Ovary (tissue), 7 donors: ENCODE measurements at regions not wholly inside any gene's neighbourhood (a gene's known extent, or its start where the extent isn't known, plus 50 kb on each side); places are given as distances from the start of the nearest gene placed in this dataset.
"Not testable (repeated sequence)": the region's sequence is repeated elsewhere in the genome, so short reads cannot be mapped to it uniquely, and the experiment has no call there.

Experiments used
- DNase-seq, 5 donors: peaks; one replicate each; pipeline ENCODE4 v3.0.0-alpha.2; 2019 to 2020
- H3K27ac ChIP-seq, 2 donors: fragments of 200-600 bp; one replicate each; pipeline versions ENCODE4 v1.5.1 to v1.8.0; 2019 to 2022
- H3K27me3 ChIP-seq: fragments of 200-600 bp; one replicate; pipeline ENCODE4 v1.8.0; 2022
- H3K36me3 ChIP-seq: fragments of 200-600 bp; sonication (generic); one replicate; pipeline ENCODE4 v1.5.1; 2019
- H3K4me1 ChIP-seq: one replicate; pipeline ENCODE4 v1.8.1; 2013; ENCODE audit warnings: mild to moderate bottlenecking, moderate library complexity; ENCODE audit not compliant: insufficient read depth
- H3K4me3 ChIP-seq: fragments of 200-600 bp; sonication (generic); one replicate; pipeline ENCODE4 v1.5.1; 2017
- H3K9me3 ChIP-seq, 2 donors: fragments of 200-600 bp in 1 of 2; sonication (generic) in 1 of 2; one replicate each; pipeline versions ENCODE4 v1.5.1 to v1.8.1; 2013 to 2019; ENCODE audit warnings: mild to moderate bottlenecking in 1 of 2, moderate library complexity in 1 of 2
- CTCF ChIP-seq, 3 donors: fragments of 450-650 bp in 2 of 3; fragments of 200-600 bp in 1 of 3; IDR thresholded peaks; one replicate each; pipeline versions ENCODE4 v1.5.1 to v1.8.0; 2016 to 2022; ENCODE audit warnings: antibody characterized with exemption in 3 of 3, mild to moderate bottlenecking in 1 of 3
- EP300 ChIP-seq: sonication (generic); formaldehyde crosslinking; IDR thresholded peaks from one replicate; pipeline ENCODE4 v1.6.1; 2017; ENCODE audit warnings: antibody characterized with exemption
- POLR2A ChIP-seq: fragments of 450-650 bp; IDR thresholded peaks from one replicate; pipeline ENCODE4 v1.6.1; 2017; ENCODE audit warnings: antibody characterized with exemption, mild to moderate bottlenecking, moderate library complexity
- WGBS, 3 donors: extraction: QIAGEN DNeasy Blood & Tissue Kit in 1 of 3; methylation state at CpG; one replicate each; pipeline versions ENCODE4 v1.1.5 to v1.1.7; 2013 to 2017; 5-methylcytosine and 5-hydroxymethylcytosine counted together
- intact Hi-C, 4 donors: fragments of 100-400 bp; cut with DNase I; formaldehyde crosslinking; loops; one replicate each; pipeline versions ENCODE4 v1.11.0 to v1.15.1; 2022 to 2023
- donor health status: DM: no; HTN: no; CAD: no; lungs with moderate emphysema.
- donor health status: DM: no; HTN: no; CAD: no.
- donor health status: Bipolar disorder and iron deficiency.
- donor health status: DM: no; HTN: no; CAD: no.
- donor health status: DM: yes; HTN: yes; CAD: no.

GRCh38 chr3:150327678-150328653, 80.1 kb upstream of the TSC22D2 start:
- Histone ChIP-seq H3K9me3 (no peaks in the 10 kb centered on the region), H3K27me3 (no peaks in the 10 kb centered on the region), H3K36me3 (no peaks in the 10 kb centered on the region), H3K4me1 (no peaks in the 10 kb centered on the region), H3K27ac (no peak overlapping the region), H3K4me3 (no peak overlapping the region)
- TF ChIP-seq EP300 (no peak), CTCF (IDR thresholded peaks at IDR 0.05) (no peak), POLR2A (no peak)
- no peak for DNase-seq
- intact Hi-C loops: no loop called here
- WGBS, 3 donors: 88 to 93% (median 89%) methylated on average over 13 of the region's 13 CpGs

GRCh38 chr3:150324788-150325187, 83.3 kb upstream of the TSC22D2 start:
- no peaks in the 10 kb centered on the region for H3K27me3 ChIP-seq
- H3K9me3 ChIP-seq: no peaks in the 10 kb centered on the region
- H3K4me3 ChIP-seq: no peak overlapping the region
- TF ChIP-seq CTCF (IDR thresholded peaks at IDR 0.05) (no peak), EP300 (no peak), POLR2A (no peak)
- 82 to 84% (median 83%) methylated on average over 4 of the region's 4 CpGs for WGBS, 3 donors
- intact Hi-C loops: no loop called here
- H3K4me1 ChIP-seq: no peaks in the 10 kb centered on the region
- H3K27ac ChIP-seq: no peak overlapping the region
- no peak for DNase-seq
- no peaks in the 10 kb centered on the region for H3K36me3 ChIP-seq

- Histone ChIP-seq H3K4me1 (no peaks in the 10 kb centered on the region), H3K36me3 (no peaks in the 10 kb centered on the region), H3K4me3 (no peak overlapping the region), H3K9me3 (no peaks in the 10 kb centered on the region), H3K27ac (no peak overlapping the region), H3K27me3 (no peaks in the 10 kb centered on the region)
- intact Hi-C loops: no loop called here
- TF ChIP-seq EP300: no peak
- DNase-seq: no peak
- 92 to 93% (median 93%) methylated on average over 3 of the region's 3 CpGs for WGBS, 3 donors
Observed at GRCh38 chr3:150324245-150324644, 83.9 kb upstream of the TSC22D2 start.

GRCh38 chr3:150323770-150324169, 84.3 kb upstream of the TSC22D2 start:
- no peak overlapping the region for H3K4me3 ChIP-seq
- no peaks in the 10 kb centered on the region for H3K36me3 ChIP-seq
- TF ChIP-seq POLR2A: no peak
- TF ChIP-seq EP300: no peak
- no peak for TF ChIP-seq CTCF (IDR thresholded peaks at IDR 0.05)
- intact Hi-C loops: no loop called here
- H3K27me3 ChIP-seq: no peaks in the 10 kb centered on the region
- 77 to 96% (median 83%) methylated on average over 1 of the region's 1 CpG for WGBS, 3 donors
- H3K4me1 ChIP-seq: no peaks in the 10 kb centered on the region
- no peak for DNase-seq
- H3K27ac ChIP-seq: no peak overlapping the region
- no peaks in the 10 kb centered on the region for H3K9me3 ChIP-seq

GRCh38 chr3:150323091-150323490, 85.0 kb upstream of the TSC22D2 start:
- H3K9me3 ChIP-seq, H3K27me3 ChIP-seq, H3K4me3 ChIP-seq, intact Hi-C loops, H3K27ac ChIP-seq, H3K4me1 ChIP-seq, DNase-seq, H3K36me3 ChIP-seq: not testable (repeated sequence)
- WGBS, 3 donors: 95 to 98% (median 97%) methylated on average over 9 to 23 of the region's 23 CpGs

- H3K36me3 ChIP-seq, H3K9me3 ChIP-seq, H3K4me3 ChIP-seq, DNase-seq, intact Hi-C loops, H3K4me1 ChIP-seq, H3K27me3 ChIP-seq, H3K27ac ChIP-seq: not testable (repeated sequence)
- WGBS, 3 donors: 71 to 89% (median 87%) methylated on average over 1 of the region's 1 CpG
Observed at GRCh38 chr3:150320971-150321370, 87.1 kb upstream of the TSC22D2 start.
